ENCODE measurements at regions not wholly inside any gene's neighbourhood (a gene's known extent, or its start where the extent isn't known, plus 50 kb on each side); places are given as distances from the start of the nearest gene placed in this dataset.

- Histone ChIP-seq H3K4me3 (no peak overlapping the region), H3K9me3 (replicated peaks; ENCODE audit: control insufficient read depth, insufficient read depth, low read depth, low read length) (no peaks in the 10 kb centered on the region), H3K4me1 (replicated peaks in 1 of 2; ENCODE audit: control insufficient read depth in 2 of 2, insufficient read depth in 2 of 2, low read length in 2 of 2) (no peaks in the 10 kb centered on the region; a peak in 1 of 5 replicates), H3K27me3 (ENCODE audit: control insufficient read depth in 2 of 2, insufficient read depth in 2 of 2, low read length in 2 of 2) (no peaks in the 10 kb centered on the region; a peak in 1 of 5 replicates), H3K36me3 (ENCODE audit: control insufficient read depth, insufficient read depth, low read length) (no peaks in the 10 kb centered on the region), H3K9ac (ENCODE audit: insufficient read depth in 1 of 2, low read depth in 2 of 2, low read length in 2 of 2) (no peak overlapping the region), H3K79me2 (ENCODE audit: control insufficient read depth, insufficient read depth, low read length) (no peaks in the 10 kb centered on the region), H4K20me1 (replicated peaks; ENCODE audit: control insufficient read depth, insufficient read depth, low read length) (no peaks in the 10 kb centered on the region), H3K4me2 (ENCODE audit: insufficient read depth, low read length) (no peak overlapping the region), H3K9me1 (ENCODE audit: control insufficient read depth, insufficient read depth, low read length) (no peaks in the 10 kb centered on the region), H3K27ac (ENCODE audit: extremely low read depth, low read depth, low read length) (no peak overlapping the region), H2AFZ (ENCODE audit: low read depth, low read length) (no peak overlapping the region)
- ChIA-PET CTCF (ENCODE audit: low intra/inter-chr PET ratio) (no interaction called here), POLR2A (interaction anchor here (1.3 to 1.8 kb wide), 3 partner anchors 8 to 26 kb away, joined by 3 to 6 read pairs (median 4); no protein-coding TSS in a partner anchor)
- no peak for FAIRE-seq
- DNase-seq (ENCODE audit: extremely low read depth in 1 of 4, low spot score in 3 of 4), result no peak
- 25% methylated on average over 5 of the region's 5 CpGs for WGBS (ENCODE audit: insufficient coverage, low coverage, missing lambda C conversion rate)
- no peak for TF ChIP-seq MCM7 (IDR thresholded peaks at IDR 0.05)
- TF ChIP-seq, protein P1, sequence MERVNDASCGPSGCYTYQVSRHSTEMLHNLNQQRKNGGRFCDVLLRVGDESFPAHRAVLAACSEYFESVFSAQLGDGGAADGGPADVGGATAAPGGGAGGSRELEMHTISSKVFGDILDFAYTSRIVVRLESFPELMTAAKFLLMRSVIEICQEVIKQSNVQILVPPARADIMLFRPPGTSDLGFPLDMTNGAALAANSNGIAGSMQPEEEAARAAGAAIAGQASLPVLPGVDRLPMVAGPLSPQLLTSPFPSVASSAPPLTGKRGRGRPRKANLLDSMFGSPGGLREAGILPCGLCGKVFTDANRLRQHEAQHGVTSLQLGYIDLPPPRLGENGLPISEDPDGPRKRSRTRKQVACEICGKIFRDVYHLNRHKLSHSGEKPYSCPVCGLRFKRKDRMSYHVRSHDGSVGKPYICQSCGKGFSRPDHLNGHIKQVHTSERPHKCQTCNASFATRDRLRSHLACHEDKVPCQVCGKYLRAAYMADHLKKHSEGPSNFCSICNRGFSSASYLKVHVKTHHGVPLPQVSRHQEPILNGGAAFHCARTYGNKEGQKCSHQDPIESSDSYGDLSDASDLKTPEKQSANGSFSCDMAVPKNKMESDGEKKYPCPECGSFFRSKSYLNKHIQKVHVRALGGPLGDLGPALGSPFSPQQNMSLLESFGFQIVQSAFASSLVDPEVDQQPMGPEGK (CRISPR knock-in tag; IDR thresholded peaks at IDR 0.05; ENCODE audit: borderline replicate concordance), result no peak
- no peak for TF ChIP-seq STAT5B (CRISPR knock-in tag; IDR thresholded peaks at IDR 0.05)
- TF ChIP-seq, protein P2, sequence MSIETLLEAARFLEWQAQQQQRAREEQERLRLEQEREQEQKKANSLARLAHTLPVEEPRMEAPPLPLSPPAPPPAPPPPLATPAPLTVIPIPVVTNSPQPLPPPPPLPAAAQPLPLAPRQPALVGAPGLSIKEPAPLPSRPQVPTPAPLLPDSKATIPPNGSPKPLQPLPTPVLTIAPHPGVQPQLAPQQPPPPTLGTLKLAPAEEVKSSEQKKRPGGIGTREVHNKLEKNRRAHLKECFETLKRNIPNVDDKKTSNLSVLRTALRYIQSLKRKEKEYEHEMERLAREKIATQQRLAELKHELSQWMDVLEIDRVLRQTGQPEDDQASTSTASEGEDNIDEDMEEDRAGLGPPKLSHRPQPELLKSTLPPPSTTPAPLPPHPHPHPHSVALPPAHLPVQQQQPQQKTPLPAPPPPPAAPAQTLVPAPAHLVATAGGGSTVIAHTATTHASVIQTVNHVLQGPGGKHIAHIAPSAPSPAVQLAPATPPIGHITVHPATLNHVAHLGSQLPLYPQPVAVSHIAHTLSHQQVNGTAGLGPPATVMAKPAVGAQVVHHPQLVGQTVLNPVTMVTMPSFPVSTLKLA (conservative IDR thresholded peaks at IDR 0.05), result no peak
- no peak for TF ChIP-seq KLF6 (CRISPR knock-in tag; IDR thresholded peaks at IDR 0.05; ENCODE audit: borderline replicate concordance)
- TF ChIP-seq SMARCE1 (IDR thresholded peaks at IDR 0.05), result no peak
- TF ChIP-seq PHB (CRISPR knock-in tag; IDR thresholded peaks at IDR 0.05), result no peak
- ATAC-seq, result no peak
- intact Hi-C loops (cut with micrococcal nuclease), result no loop called here
- BruUV-seq (replicated peaks), result no TSS peak
- in situ Hi-C loops (cut with MboI), result no loop called here
Measured at GRCh38 chr12:24479131-24479530, 469.8 kb downstream of the BCAT1 start.
